HEK293 (cell line): ENCODE measurements at regions not wholly inside any gene's neighbourhood (a gene's known extent, or its start where the extent isn't known, plus 50 kb on each side); places are given as distances from the start of the nearest gene placed in this dataset.

Experiments
- CTCF ChIA-PET: fragments of 350-600 bp; formaldehyde crosslinking; extraction: SDS; loops from one replicate; lab custom pipeline; 2021; ENCODE audit warnings: antibody characterized with exemption; lab: Yijun Ruan, JAX
- POLR2A ChIA-PET: fragments of 300-600 bp; formaldehyde crosslinking; extraction: SDS; loops from one replicate; lab custom pipeline; 2020; ENCODE audit warnings: antibody characterized with exemption, inconsistent platforms; lab: Yijun Ruan, JAX
- H3K27ac ChIP-seq: fragments of 200-500 bp; sonication (Bioruptor generic); 2 replicates; pipeline ENCODE4 v1.5.1; 2014; ENCODE audit warnings: low read depth, low read length, control low read depth, inconsistent platforms; ENCODE audit errors: extremely low read depth
- H3K36me3 ChIP-seq, 2 experiments: fragments of 200-500 bp in 1 of 2; sonication (Bioruptor generic) in 1 of 2; 1 replicate in 1 of 2; 2 replicates in 1 of 2; pipeline ENCODE4 v1.5.1; 2014 to 2017; ENCODE audit warnings: inconsistent platforms in 2 of 2, low read length in 2 of 2; ENCODE audit not compliant: control insufficient read depth in 2 of 2, insufficient read depth in 1 of 2
- H3K4me1 ChIP-seq: fragments of 200-500 bp; sonication (Bioruptor generic); 2 replicates; pipeline ENCODE4 v1.5.1; 2014; ENCODE audit warnings: mild to moderate bottlenecking, low read length, inconsistent platforms; ENCODE audit not compliant: control insufficient read depth, insufficient read depth
- H3K4me3 ChIP-seq: 2 replicates; pipeline ENCODE4 v1.5.1; 2011; ENCODE audit warnings: low read depth, mild to moderate bottlenecking, control low read depth, low read length, moderate library complexity
- H3K9me3 ChIP-seq: fragments of 200-500 bp; sonication (Bioruptor generic); 2 replicates; pipeline ENCODE4 v1.5.1; 2014; ENCODE audit warnings: low read depth, low read length, inconsistent platforms; ENCODE audit not compliant: control insufficient read depth, insufficient read depth
- EGR2 ChIP-seq: fragments of 450-650 bp; formaldehyde crosslinking; IDR thresholded peaks from 2 replicates; pipeline ENCODE4 v1.5.1; 2016; ENCODE audit warnings: low read depth, missing biosample characterization, missing genetic modification characterization
- GLIS1 ChIP-seq: fragments of 450-650 bp; formaldehyde crosslinking; IDR thresholded peaks from 2 replicates; pipeline ENCODE4 v1.5.1; 2016; ENCODE audit warnings: missing biosample characterization, missing genetic modification characterization
- GLIS2 ChIP-seq: fragments of 450-650 bp; formaldehyde crosslinking; IDR thresholded peaks from 2 replicates; pipeline ENCODE4 v1.5.1; 2016; ENCODE audit warnings: missing biosample characterization, missing genetic modification characterization
- KLF10 ChIP-seq: fragments of 450-650 bp; IDR thresholded peaks from 2 replicates; pipeline ENCODE4 v1.5.1; 2018; ENCODE audit warnings: missing biosample characterization, mild to moderate bottlenecking, missing genetic modification characterization
- KLF8 ChIP-seq: fragments of 450-650 bp; formaldehyde crosslinking; IDR thresholded peaks from 2 replicates; pipeline ENCODE4 v1.5.1; 2016; ENCODE audit warnings: missing biosample characterization, missing genetic modification characterization
- MEIS1 ChIP-seq: sonication (generic); formaldehyde crosslinking; IDR thresholded peaks from 2 replicates; pipeline ENCODE4 v1.8.1; 2022; ENCODE audit warnings: missing genetic modification reagents, mild to moderate bottlenecking, borderline replicate concordance
- WT1 ChIP-seq: fragments of 450-650 bp; formaldehyde crosslinking; IDR thresholded peaks from 2 replicates; pipeline ENCODE4 v1.5.1; 2016; ENCODE audit warnings: missing biosample characterization, missing genetic modification characterization
- YY1 ChIP-seq: fragments of 450-650 bp; formaldehyde crosslinking; IDR thresholded peaks from 2 replicates; pipeline ENCODE4 v1.5.1; 2018; ENCODE audit warnings: missing biosample characterization, missing genetic modification characterization
- YY2 ChIP-seq: fragments of 450-650 bp; formaldehyde crosslinking; IDR thresholded peaks from 2 replicates; pipeline ENCODE4 v1.5.1; 2016; ENCODE audit warnings: missing biosample characterization, missing genetic modification characterization
- ZBTB20 ChIP-seq: fragments of 450-650 bp; formaldehyde crosslinking; IDR thresholded peaks from 2 replicates; pipeline ENCODE4 v1.5.1; 2016; ENCODE audit warnings: missing biosample characterization, missing genetic modification characterization
- ZNF10 ChIP-seq: fragments of 450-650 bp; formaldehyde crosslinking; IDR thresholded peaks from 2 replicates; pipeline ENCODE4 v1.5.1; 2017; ENCODE audit warnings: missing biosample characterization, missing genetic modification characterization
- ZNF169 ChIP-seq: fragments of 450-650 bp; formaldehyde crosslinking; IDR thresholded peaks from 2 replicates; pipeline ENCODE4 v1.5.1; 2016; ENCODE audit warnings: missing biosample characterization, missing genetic modification characterization
- ZNF24 ChIP-seq: fragments of 450-650 bp; formaldehyde crosslinking; IDR thresholded peaks from 2 replicates; pipeline ENCODE4 v1.5.1; 2016; ENCODE audit warnings: missing biosample characterization, missing genetic modification characterization
- ZNF248 ChIP-seq: fragments of 450-650 bp; formaldehyde crosslinking; IDR thresholded peaks from 2 replicates; pipeline ENCODE4 v1.5.1; 2017; ENCODE audit warnings: missing biosample characterization, missing genetic modification characterization
- ZNF266 ChIP-seq: fragments of 450-650 bp; formaldehyde crosslinking; IDR thresholded peaks from 2 replicates; pipeline ENCODE4 v1.5.1; 2016; ENCODE audit warnings: missing biosample characterization, missing genetic modification characterization, low read depth
- ZNF394 ChIP-seq: fragments of 450-650 bp; formaldehyde crosslinking; IDR thresholded peaks from 2 replicates; pipeline ENCODE4 v1.5.1; 2016; ENCODE audit warnings: missing biosample characterization, missing genetic modification characterization, mild to moderate bottlenecking, moderate library complexity, borderline replicate concordance
- ZNF48 ChIP-seq: fragments of 450-650 bp; formaldehyde crosslinking; IDR thresholded peaks from 2 replicates; pipeline ENCODE4 v1.5.1; 2016; ENCODE audit warnings: missing biosample characterization, missing genetic modification characterization
- ZNF600 ChIP-seq: fragments of 450-650 bp; formaldehyde crosslinking; IDR thresholded peaks from 2 replicates; pipeline ENCODE4 v1.5.1; 2016; ENCODE audit warnings: missing biosample characterization, missing genetic modification characterization
- ZNF776 ChIP-seq: fragments of 450-650 bp; formaldehyde crosslinking; IDR thresholded peaks from 2 replicates; pipeline ENCODE4 v1.5.0; 2017; ENCODE audit warnings: missing biosample characterization, missing genetic modification characterization, borderline replicate concordance
- ZNF791 ChIP-seq: fragments of 450-650 bp; formaldehyde crosslinking; IDR thresholded peaks from 2 replicates; pipeline ENCODE4 v1.5.1; 2016; ENCODE audit warnings: missing biosample characterization, missing genetic modification characterization
- ZNF830 ChIP-seq: fragments of 450-650 bp; IDR thresholded peaks from 2 replicates; pipeline ENCODE4 v1.5.0; 2018; ENCODE audit warnings: missing biosample characterization, missing genetic modification characterization, low read depth, mild to moderate bottlenecking, moderate library complexity
- ZSCAN16 ChIP-seq: fragments of 450-650 bp; formaldehyde crosslinking; IDR thresholded peaks from 2 replicates; pipeline ENCODE4 v1.5.1; 2016; ENCODE audit warnings: missing biosample characterization, missing genetic modification characterization
- TF ChIP-seq, protein P1 (sequence below): fragments of 450-650 bp; formaldehyde crosslinking; IDR thresholded peaks from 2 replicates; pipeline ENCODE4 v1.5.1; 2016; ENCODE audit warnings: missing biosample characterization, missing genetic modification characterization
- TF ChIP-seq, protein P2 (sequence below): fragments of 450-650 bp; formaldehyde crosslinking; IDR thresholded peaks from 2 replicates; pipeline ENCODE4 v1.5.1; 2017; ENCODE audit warnings: missing biosample characterization, missing genetic modification characterization
- TF ChIP-seq, protein P3 (sequence below): fragments of 450-650 bp; formaldehyde crosslinking; IDR thresholded peaks from 2 replicates; pipeline ENCODE4 v1.5.1; 2016; ENCODE audit warnings: missing biosample characterization, missing genetic modification characterization
- TF ChIP-seq, protein P4 (sequence below): fragments of 450-650 bp; formaldehyde crosslinking; IDR thresholded peaks from 2 replicates; pipeline ENCODE4 v1.5.1; 2017; ENCODE audit warnings: missing biosample characterization, mild to moderate bottlenecking, missing genetic modification characterization, moderate library complexity

DNA sequence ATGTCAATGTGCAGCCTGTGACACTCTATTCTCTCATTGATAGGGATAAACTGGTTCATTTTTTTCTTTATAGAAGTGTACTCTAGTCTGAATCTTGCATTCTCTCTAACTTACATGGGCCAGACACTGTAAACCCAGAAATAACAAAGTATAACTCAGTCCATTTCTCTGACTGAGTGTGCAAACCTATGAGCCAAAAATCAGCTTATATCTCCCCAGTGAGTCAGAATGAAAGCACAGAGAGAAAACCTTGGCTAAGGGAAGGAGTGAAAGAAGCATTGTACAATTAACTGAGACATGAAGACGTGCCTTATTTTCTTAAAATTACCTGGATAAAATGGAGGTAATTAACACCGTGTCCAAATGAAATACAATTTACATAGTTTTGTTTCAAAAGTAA is 436.9 kb upstream of the IMPG1 start (continued):
- TF ChIP-seq ZNF830 (no peak), MEIS1 (CRISPR knock-in tag) (no peak), ZNF791 (tag by site-specific recombination) (no peak), KLF10 (tag by site-specific recombination) (no peak), ZBTB20 (no peak), ZNF394 (tag by site-specific recombination) (no peak), ZNF600 (tag by site-specific recombination) (no peak), KLF8 (tag by site-specific recombination) (no peak)

DNA sequence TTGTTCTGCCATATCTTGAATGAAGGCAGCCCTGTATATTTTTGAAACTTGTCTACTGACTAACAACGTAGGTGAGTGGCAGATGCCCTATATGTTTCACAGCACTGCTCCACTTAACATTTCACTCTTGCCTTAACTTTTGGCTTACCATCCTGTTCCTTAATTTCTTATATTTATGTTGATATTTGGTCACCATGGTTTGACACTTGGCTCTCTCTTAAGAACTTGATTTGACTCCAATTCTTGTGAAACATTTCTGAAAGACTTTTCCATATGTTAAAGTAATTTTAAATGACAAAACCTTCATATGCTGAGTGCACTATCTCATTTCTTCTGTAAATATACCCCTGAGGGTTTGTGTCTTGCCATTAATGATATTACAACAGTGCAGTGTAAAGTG is 434.3 kb upstream of the IMPG1 start:
- CTCF ChIA-PET: no interaction called here
- H3K4me1 ChIP-seq: no peaks in the 10 kb centered on the region
- POLR2A ChIA-PET: no interaction called here
- no peak overlapping the region for H3K4me3 ChIP-seq
- TF ChIP-seq ZNF600 (tag by site-specific recombination) (no peak), EGR2 (no peak), ZNF266 (tag by site-specific recombination) (no peak), YY2 (no peak), ZNF48 (tag by site-specific recombination) (no peak), GLIS1 (tag by site-specific recombination) (no peak), ZNF776 (tag by site-specific recombination) (no peak), GLIS2 (tag by site-specific recombination) (no peak), ZNF169 (tag by site-specific recombination) (no peak), ZNF248 (tag by site-specific recombination) (no peak), WT1 (tag by site-specific recombination) (no peak), ZSCAN16 (tag by site-specific recombination) (no peak), YY1 (tag by site-specific recombination) (no peak), ZNF10 (tag by site-specific recombination) (no peak), ZNF24 (tag by site-specific recombination) (no peak)
- TF ChIP-seq, protein P1, sequence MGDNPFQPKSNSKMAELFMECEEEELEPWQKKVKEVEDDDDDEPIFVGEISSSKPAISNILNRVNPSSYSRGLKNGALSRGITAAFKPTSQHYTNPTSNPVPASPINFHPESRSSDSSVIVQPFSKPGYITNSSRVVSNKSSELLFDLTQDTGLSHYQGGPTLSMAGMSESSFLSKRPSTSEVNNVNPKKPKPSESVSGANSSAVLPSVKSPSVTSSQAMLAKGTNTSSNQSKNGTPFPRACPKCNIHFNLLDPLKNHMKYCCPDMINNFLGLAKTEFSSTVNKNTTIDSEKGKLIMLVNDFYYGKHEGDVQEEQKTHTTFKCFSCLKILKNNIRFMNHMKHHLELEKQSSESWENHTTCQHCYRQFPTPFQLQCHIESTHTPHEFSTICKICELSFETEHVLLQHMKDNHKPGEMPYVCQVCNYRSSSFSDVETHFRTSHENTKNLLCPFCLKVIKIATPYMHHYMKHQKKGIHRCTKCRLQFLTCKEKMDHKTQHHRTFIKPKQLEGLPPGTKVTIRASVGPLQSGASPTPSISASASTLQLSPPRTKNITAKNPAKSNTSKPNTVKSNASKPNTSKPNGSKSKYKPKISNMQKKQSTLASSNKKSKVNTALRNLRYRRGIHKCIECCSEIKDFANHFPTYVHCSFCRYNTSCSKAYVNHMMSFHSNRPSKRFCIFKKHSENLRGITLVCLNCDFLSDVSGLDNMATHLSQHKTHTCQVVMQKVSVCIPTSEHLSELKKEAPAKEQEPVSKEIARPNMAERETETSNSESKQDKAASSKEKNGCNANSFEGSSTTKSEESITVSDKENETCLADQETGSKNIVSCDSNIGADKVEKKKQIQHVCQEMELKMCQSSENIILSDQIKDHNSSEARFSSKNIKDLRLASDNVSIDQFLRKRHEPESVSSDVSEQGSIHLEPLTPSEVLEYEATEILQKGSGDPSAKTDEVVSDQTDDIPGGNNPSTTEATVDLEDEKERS (tag by site-specific recombination): no peak
- TF ChIP-seq, protein P2, sequence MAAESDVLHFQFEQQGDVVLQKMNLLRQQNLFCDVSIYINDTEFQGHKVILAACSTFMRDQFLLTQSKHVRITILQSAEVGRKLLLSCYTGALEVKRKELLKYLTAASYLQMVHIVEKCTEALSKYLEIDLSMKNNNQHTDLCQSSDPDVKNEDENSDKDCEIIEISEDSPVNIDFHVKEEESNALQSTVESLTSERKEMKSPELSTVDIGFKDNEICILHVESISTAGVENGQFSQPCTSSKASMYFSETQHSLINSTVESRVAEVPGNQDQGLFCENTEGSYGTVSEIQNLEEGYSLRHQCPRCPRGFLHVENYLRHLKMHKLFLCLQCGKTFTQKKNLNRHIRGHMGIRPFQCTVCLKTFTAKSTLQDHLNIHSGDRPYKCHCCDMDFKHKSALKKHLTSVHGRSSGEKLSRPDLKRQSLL: no peak
- TF ChIP-seq, protein P3, sequence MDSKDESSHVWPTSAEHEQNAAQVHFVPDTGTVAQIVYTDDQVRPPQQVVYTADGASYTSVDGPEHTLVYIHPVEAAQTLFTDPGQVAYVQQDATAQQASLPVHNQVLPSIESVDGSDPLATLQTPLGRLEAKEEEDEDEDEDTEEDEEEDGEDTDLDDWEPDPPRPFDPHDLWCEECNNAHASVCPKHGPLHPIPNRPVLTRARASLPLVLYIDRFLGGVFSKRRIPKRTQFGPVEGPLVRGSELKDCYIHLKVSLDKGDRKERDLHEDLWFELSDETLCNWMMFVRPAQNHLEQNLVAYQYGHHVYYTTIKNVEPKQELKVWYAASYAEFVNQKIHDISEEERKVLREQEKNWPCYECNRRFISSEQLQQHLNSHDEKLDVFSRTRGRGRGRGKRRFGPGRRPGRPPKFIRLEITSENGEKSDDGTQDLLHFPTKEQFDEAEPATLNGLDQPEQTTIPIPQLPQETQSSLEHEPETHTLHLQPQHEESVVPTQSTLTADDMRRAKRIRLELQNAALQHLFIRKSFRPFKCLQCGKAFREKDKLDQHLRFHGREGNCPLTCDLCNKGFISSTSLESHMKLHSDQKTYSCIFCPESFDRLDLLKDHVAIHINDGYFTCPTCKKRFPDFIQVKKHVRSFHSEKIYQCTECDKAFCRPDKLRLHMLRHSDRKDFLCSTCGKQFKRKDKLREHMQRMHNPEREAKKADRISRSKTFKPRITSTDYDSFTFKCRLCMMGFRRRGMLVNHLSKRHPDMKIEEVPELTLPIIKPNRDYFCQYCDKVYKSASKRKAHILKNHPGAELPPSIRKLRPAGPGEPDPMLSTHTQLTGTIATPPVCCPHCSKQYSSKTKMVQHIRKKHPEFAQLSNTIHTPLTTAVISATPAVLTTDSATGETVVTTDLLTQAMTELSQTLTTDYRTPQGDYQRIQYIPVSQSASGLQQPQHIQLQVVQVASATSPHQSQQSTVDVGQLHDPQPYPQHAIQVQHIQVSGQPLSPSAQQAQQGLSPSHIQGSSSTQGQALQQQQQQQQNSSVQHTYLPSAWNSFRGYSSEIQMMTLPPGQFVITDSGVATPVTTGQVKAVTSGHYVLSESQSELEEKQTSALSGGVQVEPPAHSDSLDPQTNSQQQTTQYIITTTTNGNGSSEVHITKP (tag by site-specific recombination): no peak
- TF ChIP-seq, protein P4, sequence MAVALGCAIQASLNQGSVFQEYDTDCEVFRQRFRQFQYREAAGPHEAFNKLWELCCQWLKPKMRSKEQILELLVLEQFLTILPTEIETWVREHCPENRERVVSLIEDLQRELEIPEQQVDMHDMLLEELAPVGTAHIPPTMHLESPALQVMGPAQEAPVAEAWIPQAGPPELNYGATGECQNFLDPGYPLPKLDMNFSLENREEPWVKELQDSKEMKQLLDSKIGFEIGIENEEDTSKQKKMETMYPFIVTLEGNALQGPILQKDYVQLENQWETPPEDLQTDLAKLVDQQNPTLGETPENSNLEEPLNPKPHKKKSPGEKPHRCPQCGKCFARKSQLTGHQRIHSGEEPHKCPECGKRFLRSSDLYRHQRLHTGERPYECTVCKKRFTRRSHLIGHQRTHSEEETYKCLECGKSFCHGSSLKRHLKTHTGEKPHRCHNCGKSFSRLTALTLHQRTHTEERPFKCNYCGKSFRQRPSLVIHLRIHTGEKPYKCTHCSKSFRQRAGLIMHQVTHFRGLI (tag by site-specific recombination): no peak
- no peaks in the 10 kb centered on the region for H3K36me3 ChIP-seq
- no peak overlapping the region for H3K27ac ChIP-seq
- H3K9me3 ChIP-seq: no peaks in the 10 kb centered on the region
